ENCODE measurements at regions not wholly inside any gene's neighbourhood (a gene's known extent, or its start where the extent isn't known, plus 50 kb on each side); places are given as distances from the start of the nearest gene placed in this dataset.

- peaks cover 2 to 3% (median 2%) of the 10 kb centered on the region in 3 experiments; a peak in 3 of 7 replicates for H3K36me3 Mint-ChIP-seq (ENCODE audit: insufficient read depth in 1 of 3, low read depth in 3 of 3)
- DNase-seq = no peak
- TF ChIP-seq CTCF (conservative IDR thresholded peaks at IDR 0.05) = no peak
- no peak overlapping the region for H2BK15ac ChIP-seq (ENCODE audit: low read depth, low read length)
- H3K14ac ChIP-seq (ENCODE audit: insufficient read depth, low read length) = no peak overlapping the region
- H4K8ac ChIP-seq (replicated peaks; ENCODE audit: insufficient read length, low read depth, low read length) = no peak overlapping the region
- H3K79me2 ChIP-seq (ENCODE audit: insufficient read depth, low read length) = no peaks in the 10 kb centered on the region
- no peaks in the 10 kb centered on the region for H3K27me3 ChIP-seq (ENCODE audit: insufficient read depth, low read length)
- no peaks in the 10 kb centered on the region for H3K23me2 ChIP-seq (ENCODE audit: insufficient read length, low read depth, low read length, poor library complexity, severe bottlenecking)
- H3K4ac ChIP-seq (ENCODE audit: low read depth, low read length) = no peak overlapping the region
- H4K5ac ChIP-seq (ENCODE audit: insufficient read length, low read depth, low read length) = no peak overlapping the region
- no peak overlapping the region for H2BK5ac ChIP-seq (ENCODE audit: insufficient read length, low read length)
- no peak overlapping the region for H2BK120ac ChIP-seq (ENCODE audit: low read depth, low read length, poor library complexity, severe bottlenecking)
- no peak overlapping the region for H4K91ac ChIP-seq (ENCODE audit: insufficient read length, low read depth, low read length)
- no peak overlapping the region for H2AFZ ChIP-seq (ENCODE audit: low read length)
- no peaks in the 10 kb centered on the region for H4K20me1 ChIP-seq (ENCODE audit: control insufficient read depth, insufficient read depth, insufficient read length)
- no peak overlapping the region for H3K9ac ChIP-seq (ENCODE audit: extremely low read depth, insufficient read length, low read length)
- no peaks in the 10 kb centered on the region for H3K9me3 ChIP-seq (ENCODE audit: control insufficient read depth, low read depth, low read length)
- peaks cover 0 to 11% of the 10 kb centered on the region in 2 experiments; a peak in 4 of 5 replicates for H3K9me3 Mint-ChIP-seq
- no CpG with 5 or more reads among the region's 3 CpGs for WGBS (ENCODE audit: extremely low coverage, insufficient read length, low lambda C conversion rate)
- H2BK12ac ChIP-seq (ENCODE audit: insufficient read length, low read depth, low read length) = no peak overlapping the region
- H3K4me1 ChIP-seq (ENCODE audit: insufficient read depth, low read length) = no peaks in the 10 kb centered on the region
- H3K27ac Mint-ChIP-seq = no peak overlapping the region
- no peak overlapping the region for H3K4me2 ChIP-seq (ENCODE audit: insufficient read depth, insufficient read length, low read length)
- H3K23ac ChIP-seq (ENCODE audit: insufficient read length, low read depth, low read length) = no peak overlapping the region
- no peak overlapping the region for H2AK5ac ChIP-seq (ENCODE audit: insufficient read length, low read length)
- no peaks in the 10 kb centered on the region for H3K79me1 ChIP-seq (ENCODE audit: insufficient read depth, low read depth, low read length, poor library complexity, severe bottlenecking)
- no peak overlapping the region for H3K27ac ChIP-seq (ENCODE audit: insufficient read length, low read depth, low read length)
- no peak overlapping the region for H3T11ph ChIP-seq (ENCODE audit: low read length)
- no peaks in the 10 kb centered on the region for H3K27me3 Mint-ChIP-seq (ENCODE audit: low read depth)
- H3K4me3 Mint-ChIP-seq = no peak overlapping the region
- H2BK20ac ChIP-seq (ENCODE audit: low read depth, low read length, poor library complexity, severe bottlenecking) = no peak overlapping the region
- no peak overlapping the region for H3K18ac ChIP-seq (ENCODE audit: insufficient read length, low read depth, low read length)
- H3K56ac ChIP-seq (ENCODE audit: insufficient read length, low read depth, low read length) = no peak overlapping the region
- H3K4me1 Mint-ChIP-seq = peaks cover 0 to 2% of the 10 kb centered on the region in 2 experiments; a peak in 3 of 4 replicates
Observed at GRCh38 chr9:82223442-82223841, 234.9 kb downstream of the SPATA31D1 start.
